Cardiac muscle cell (in vitro differentiated cells and primary cell): ENCODE measurements at regions not wholly inside any gene's neighbourhood (a gene's known extent, or its start where the extent isn't known, plus 50 kb on each side); places are given as distances from the start of the nearest gene placed in this dataset.

ENCODE experiments used
- DNase-seq, 2 donors: peaks; one replicate each; pipeline versions ENCODE4 v3.0.0 to v3.0.0-alpha.2; 2010 to 2017; ENCODE audit warnings: low read depth in 1 of 2, low spot score in 1 of 2
- H3K27ac ChIP-seq: fragments of 200-600 bp; sonication (generic); 2 replicates; pipeline ENCODE4 v1.5.1; 2016
- H3K27me3 ChIP-seq: fragments of 200-600 bp; sonication (generic); 2 replicates; pipeline ENCODE4 v1.6.0; 2016; ENCODE audit warnings: control low read depth
- H3K36me3 ChIP-seq: fragments of 200-600 bp; sonication (generic); 2 replicates; pipeline ENCODE4 v1.5.1; 2016; ENCODE audit warnings: control low read depth
- H3K4me1 ChIP-seq: fragments of 200-600 bp; sonication (generic); 2 replicates; pipeline ENCODE4 v1.8.1; 2017; ENCODE audit warnings: low read depth, mild to moderate bottlenecking, mixed run types
- H3K4me3 ChIP-seq: fragments of 200-600 bp; sonication (generic); 2 replicates; pipeline ENCODE4 v1.5.1; 2016; ENCODE audit warnings: mild to moderate bottlenecking
- H3K9me3 ChIP-seq: fragments of 200-600 bp; sonication (generic); 2 replicates; pipeline ENCODE4 v1.5.1; 2017; ENCODE audit warnings: low read depth, mild to moderate bottlenecking, control low read depth
- CTCF ChIP-seq: IDR thresholded peaks from 2 replicates; pipeline ENCODE4 v1.5.1; 2012; ENCODE audit warnings: low read depth, mild to moderate bottlenecking, low read length

DNA sequence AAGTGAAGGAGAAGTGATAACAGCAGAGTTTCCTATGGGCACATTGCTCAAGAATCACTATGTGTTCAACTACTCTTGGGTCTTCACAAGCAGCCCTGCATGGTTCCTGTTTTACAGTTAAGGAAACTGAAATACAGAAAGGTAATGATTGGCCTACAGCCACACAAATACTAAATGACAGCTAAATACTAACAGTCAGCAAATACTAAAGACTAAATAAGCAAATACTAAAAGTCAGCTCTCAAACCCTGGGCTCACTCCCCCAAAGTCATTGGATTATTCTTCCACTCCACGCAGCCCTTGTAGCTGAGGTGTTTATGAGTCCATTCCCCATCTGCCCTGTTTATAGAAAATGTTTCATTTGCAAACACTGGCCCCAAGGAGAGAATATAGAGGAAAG is 372.7 kb upstream of the CDH11 start:
- Histone ChIP-seq H3K27ac (no peak overlapping the region), H3K4me1 (peaks cover 20% of the 10 kb centered on the region), H3K9me3 (no peaks in the 10 kb centered on the region), H3K27me3 (peaks cover 6% of the 10 kb centered on the region), H3K36me3 (no peaks in the 10 kb centered on the region), H3K4me3 (no peak overlapping the region)
- DNase-seq: no peak
- TF ChIP-seq CTCF: no peak

DNA sequence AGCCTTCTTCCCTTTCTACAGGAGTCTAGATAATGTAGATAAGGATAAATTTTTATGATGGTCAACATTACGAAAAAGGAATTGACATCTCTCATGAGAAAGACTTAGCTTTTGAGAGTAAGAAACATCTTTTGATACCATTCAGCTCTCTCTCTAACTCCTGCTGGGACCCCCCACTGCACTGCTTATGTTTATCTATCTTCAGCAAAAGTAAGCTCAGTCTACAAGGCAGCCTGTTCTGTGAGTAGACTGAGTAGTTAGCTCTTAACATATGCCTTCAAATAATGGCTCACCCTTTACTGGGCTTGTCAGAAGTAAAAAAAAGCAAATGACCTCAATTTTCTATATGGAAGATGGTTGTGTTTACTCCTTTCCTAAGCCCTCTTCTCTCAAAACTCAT is 372.2 kb upstream of the CDH11 start:
- peaks cover 20% of the 10 kb centered on the region for H3K4me1 ChIP-seq
- no peak for DNase-seq
- no peak for TF ChIP-seq CTCF

DNA sequence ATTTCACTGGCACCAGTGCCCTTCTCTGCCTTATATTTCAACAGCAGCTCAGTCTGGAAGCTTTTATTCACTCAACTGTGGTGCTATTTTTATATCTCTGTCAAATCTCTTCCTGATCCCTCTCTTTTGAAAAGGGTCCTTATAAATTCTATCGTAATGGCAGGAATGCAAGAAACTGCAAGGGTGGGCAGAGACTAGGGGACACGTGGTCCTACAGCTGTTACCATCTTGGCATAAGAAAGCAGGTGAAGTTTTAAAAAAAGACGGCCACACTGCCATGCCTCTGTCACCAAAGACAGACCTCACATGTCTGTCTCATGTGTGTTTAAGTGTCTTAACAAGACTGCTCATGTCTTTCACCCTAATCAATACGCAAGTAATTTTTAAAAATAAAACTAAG is 368.4 kb upstream of the CDH11 start:
- TF ChIP-seq CTCF: no peak
- Histone ChIP-seq H3K27me3 (peaks cover 6% of the 10 kb centered on the region), H3K9me3 (no peaks in the 10 kb centered on the region), H3K4me1 (peaks cover 20% of the 10 kb centered on the region), H3K36me3 (no peaks in the 10 kb centered on the region), H3K4me3 (no peak overlapping the region), H3K27ac (no peak overlapping the region)
- no peak for DNase-seq

More for the DNA sequence above, 372.2 kb upstream of the CDH11 start:
- Histone ChIP-seq H3K27ac (no peak overlapping the region), H3K4me3 (no peak overlapping the region), H3K36me3 (no peaks in the 10 kb centered on the region), H3K27me3 (peaks cover 6% of the 10 kb centered on the region), H3K9me3 (no peaks in the 10 kb centered on the region)

- TF ChIP-seq CTCF: no peak
- Histone ChIP-seq H3K27me3 (peaks cover 6% of the 10 kb centered on the region), H3K9me3 (no peaks in the 10 kb centered on the region), H3K36me3 (no peaks in the 10 kb centered on the region), H3K4me3 (no peak overlapping the region), H3K4me1 (peaks cover 16% of the 10 kb centered on the region), H3K27ac (no peak overlapping the region)
- peak in 1 of 2 donors; percentile 3 for DNase-seq
These were observed 367.7 kb upstream of the CDH11 start for GRCh38 chr16:65489531-65490023.

- H3K27me3 ChIP-seq: peaks cover 6% of the 10 kb centered on the region
These were observed 365.4 kb upstream of the CDH11 start for GRCh38 chr16:65487231-65487630.

More at GRCh38 chr16:65487231-65487630, 365.4 kb upstream of the CDH11 start:
- no peaks in the 10 kb centered on the region for H3K36me3 ChIP-seq
- H3K9me3 ChIP-seq: no peaks in the 10 kb centered on the region
- TF ChIP-seq CTCF: no peak
- H3K4me1 ChIP-seq: no peaks in the 10 kb centered on the region
- no peak for DNase-seq
- no peak overlapping the region for H3K27ac ChIP-seq
- no peak overlapping the region for H3K4me3 ChIP-seq
